ENCODE measurements at regions not wholly inside any gene's neighbourhood (a gene's known extent, or its start where the extent isn't known, plus 50 kb on each side); places are given as distances from the start of the nearest gene placed in this dataset.

GRCh38 chr10:21463436-21463835 lies 62.0 kb downstream of the SKIDA1 start:
- H3K9me3 Mint-ChIP-seq = peaks cover 6% of the 10 kb centered on the region
- H3K36me3 Mint-ChIP-seq (ENCODE audit: low read depth) = no peaks in the 10 kb centered on the region
- H3K27ac Mint-ChIP-seq = no peak overlapping the region

GRCh38 chr10:21458126-21458871 lies 67.2 kb downstream of the SKIDA1 start:
- Mint-ChIP-seq H3K27me3 (ENCODE audit: low read depth, poor library complexity) (no peaks in the 10 kb centered on the region), H3K27ac (no peak overlapping the region)

More at GRCh38 chr10:21463436-21463835, 62.0 kb downstream of the SKIDA1 start:
- H3K4me1 Mint-ChIP-seq = no peaks in the 10 kb centered on the region
- H3K27me3 Mint-ChIP-seq (ENCODE audit: low read depth, poor library complexity) = no peaks in the 10 kb centered on the region
- no peak for DNase-seq
- H3K4me3 Mint-ChIP-seq = no peak overlapping the region
- TF ChIP-seq, protein P1, sequence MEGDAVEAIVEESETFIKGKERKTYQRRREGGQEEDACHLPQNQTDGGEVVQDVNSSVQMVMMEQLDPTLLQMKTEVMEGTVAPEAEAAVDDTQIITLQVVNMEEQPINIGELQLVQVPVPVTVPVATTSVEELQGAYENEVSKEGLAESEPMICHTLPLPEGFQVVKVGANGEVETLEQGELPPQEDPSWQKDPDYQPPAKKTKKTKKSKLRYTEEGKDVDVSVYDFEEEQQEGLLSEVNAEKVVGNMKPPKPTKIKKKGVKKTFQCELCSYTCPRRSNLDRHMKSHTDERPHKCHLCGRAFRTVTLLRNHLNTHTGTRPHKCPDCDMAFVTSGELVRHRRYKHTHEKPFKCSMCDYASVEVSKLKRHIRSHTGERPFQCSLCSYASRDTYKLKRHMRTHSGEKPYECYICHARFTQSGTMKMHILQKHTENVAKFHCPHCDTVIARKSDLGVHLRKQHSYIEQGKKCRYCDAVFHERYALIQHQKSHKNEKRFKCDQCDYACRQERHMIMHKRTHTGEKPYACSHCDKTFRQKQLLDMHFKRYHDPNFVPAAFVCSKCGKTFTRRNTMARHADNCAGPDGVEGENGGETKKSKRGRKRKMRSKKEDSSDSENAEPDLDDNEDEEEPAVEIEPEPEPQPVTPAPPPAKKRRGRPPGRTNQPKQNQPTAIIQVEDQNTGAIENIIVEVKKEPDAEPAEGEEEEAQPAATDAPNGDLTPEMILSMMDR (IDR thresholded peaks at IDR 0.05) = no peak

DNA sequence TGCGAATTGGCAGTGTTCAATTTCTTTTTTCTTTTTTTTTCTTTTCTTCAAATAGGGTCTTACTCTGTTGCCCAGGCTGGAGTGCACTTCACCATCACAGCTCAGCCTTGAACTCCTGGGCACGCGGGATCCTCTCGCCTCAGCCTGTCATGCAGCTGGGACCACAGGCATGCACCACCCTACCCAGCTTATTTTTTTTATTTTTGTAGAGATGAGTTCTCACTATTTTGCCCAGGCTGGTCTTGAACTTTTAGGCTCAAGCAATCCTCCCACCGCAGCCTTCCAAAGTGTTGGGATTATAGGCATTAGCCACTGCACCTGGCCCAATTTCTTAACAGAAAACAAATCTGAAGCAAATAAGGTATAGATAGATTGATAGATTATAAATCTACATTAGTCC lies 69.3 kb downstream of the SKIDA1 start:
- peaks cover 13% of the 10 kb centered on the region for H3K9me3 Mint-ChIP-seq
- no peak overlapping the region for H3K27ac Mint-ChIP-seq
- no peaks in the 10 kb centered on the region for H3K36me3 Mint-ChIP-seq (ENCODE audit: low read depth)
- TF ChIP-seq, protein P1 (IDR thresholded peaks at IDR 0.05) = no peak
- no peak for DNase-seq
- H3K27me3 Mint-ChIP-seq (ENCODE audit: low read depth, poor library complexity) = no peaks in the 10 kb centered on the region
- H3K4me1 Mint-ChIP-seq = peaks cover 10% of the 10 kb centered on the region
- no peak overlapping the region for H3K4me3 Mint-ChIP-seq

More at GRCh38 chr10:21458126-21458871, 67.2 kb downstream of the SKIDA1 start:
- no peak overlapping the region for H3K4me3 Mint-ChIP-seq
- H3K9me3 Mint-ChIP-seq = peaks cover 13% of the 10 kb centered on the region
- TF ChIP-seq, protein P1 (IDR thresholded peaks at IDR 0.05) = no peak
- DNase-seq = no peak
- H3K36me3 Mint-ChIP-seq (ENCODE audit: low read depth) = no peaks in the 10 kb centered on the region
- H3K4me1 Mint-ChIP-seq = peaks cover 10% of the 10 kb centered on the region

GRCh38 chr10:21452203-21452602 lies 73.3 kb downstream of the SKIDA1 start:
- no peak for DNase-seq
- TF ChIP-seq, protein P1 (IDR thresholded peaks at IDR 0.05) = no peak
- H3K4me3 Mint-ChIP-seq = no peak overlapping the region
- H3K27me3 Mint-ChIP-seq (ENCODE audit: low read depth, poor library complexity) = no peaks in the 10 kb centered on the region
- H3K9me3 Mint-ChIP-seq = peaks cover 9% of the 10 kb centered on the region
- no peak overlapping the region for H3K27ac Mint-ChIP-seq
- peaks cover 15% of the 10 kb centered on the region for H3K4me1 Mint-ChIP-seq
- H3K36me3 Mint-ChIP-seq (ENCODE audit: low read depth) = no peaks in the 10 kb centered on the region

DNA sequence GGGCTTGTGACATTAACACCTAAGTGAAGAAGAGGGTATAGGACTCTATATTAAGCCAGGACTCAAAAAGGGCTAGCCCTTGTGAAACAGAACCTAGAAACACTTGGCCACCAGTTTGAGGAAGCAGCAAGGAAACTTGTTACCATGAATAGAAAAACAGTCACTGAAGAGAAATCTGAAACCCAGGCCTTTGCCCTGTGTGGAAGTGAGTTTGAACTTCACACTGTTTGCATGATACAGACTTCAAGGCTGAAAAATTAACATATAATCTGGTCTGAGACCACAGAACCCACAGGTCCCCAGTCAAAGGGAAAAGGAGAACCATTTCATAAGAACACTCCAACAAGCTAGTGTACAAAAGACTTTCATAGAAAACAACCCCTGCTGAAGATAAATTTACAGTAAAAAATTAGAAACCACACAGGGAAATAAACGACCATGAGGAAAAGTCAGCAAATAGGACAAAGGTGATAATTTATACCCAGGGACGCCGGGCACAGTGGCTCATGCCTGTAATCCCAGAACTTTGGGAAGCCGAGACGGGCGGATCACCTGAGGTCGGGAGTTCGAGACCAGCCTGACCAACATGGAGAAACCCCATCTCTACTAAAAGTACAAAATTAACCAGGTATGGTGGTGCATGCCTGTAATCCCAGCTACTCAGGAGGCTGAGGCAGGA lies 76.1 kb downstream of the SKIDA1 start:
- no peak for DNase-seq
- no peaks in the 10 kb centered on the region for H3K36me3 Mint-ChIP-seq (ENCODE audit: low read depth)
- TF ChIP-seq, protein P1 (IDR thresholded peaks at IDR 0.05) = no peak

More for the DNA sequence above, 76.1 kb downstream of the SKIDA1 start:
- Mint-ChIP-seq H3K9me3 (peaks cover 8% of the 10 kb centered on the region), H3K27ac (no peak overlapping the region), H3K27me3 (ENCODE audit: low read depth, poor library complexity) (no peaks in the 10 kb centered on the region), H3K4me1 (peaks cover 18% of the 10 kb centered on the region), H3K4me3 (no peak overlapping the region)
